ENCODE measurements at regions not wholly inside any gene's neighbourhood (a gene's known extent, or its start where the extent isn't known, plus 50 kb on each side); places are given as distances from the start of the nearest gene placed in this dataset.

DNA sequence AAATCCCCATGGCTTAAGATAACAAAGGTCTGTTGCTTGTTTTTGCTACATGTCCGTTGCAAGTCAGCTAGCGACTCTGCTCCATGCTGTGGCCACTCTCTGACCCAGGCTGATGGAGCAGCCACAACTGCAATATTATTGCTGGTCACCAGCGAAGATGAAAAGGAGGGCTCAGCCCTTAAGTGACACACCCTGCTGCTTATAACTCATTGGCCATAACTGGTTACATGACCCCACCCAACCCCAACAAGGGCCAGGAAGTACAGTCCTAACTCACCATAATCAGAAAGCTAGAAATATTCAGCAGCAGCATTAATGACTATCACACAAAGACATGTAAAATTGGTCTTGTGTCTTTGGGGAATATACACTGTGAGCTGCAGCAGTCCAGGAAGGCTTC, 224.3 kb downstream of the SOX9 start:
- Histone ChIP-seq H3K4me1 (replicated peaks in 1 of 2) (no peaks in the 10 kb centered on the region), H3K4me3 (no peak overlapping the region), H3K27me3 (peaks cover 3% of the 10 kb centered on the region), H3K27ac (no peak overlapping the region), H3K9me3 (replicated peaks in 1 of 3) (no peaks in the 10 kb centered on the region), H3K36me3 (replicated peaks in 1 of 2) (no peaks in the 10 kb centered on the region)
- DNase-seq: no peak
- TF ChIP-seq POLR2A (IDR thresholded peaks at IDR 0.05): no peak
- TF ChIP-seq, protein P1, sequence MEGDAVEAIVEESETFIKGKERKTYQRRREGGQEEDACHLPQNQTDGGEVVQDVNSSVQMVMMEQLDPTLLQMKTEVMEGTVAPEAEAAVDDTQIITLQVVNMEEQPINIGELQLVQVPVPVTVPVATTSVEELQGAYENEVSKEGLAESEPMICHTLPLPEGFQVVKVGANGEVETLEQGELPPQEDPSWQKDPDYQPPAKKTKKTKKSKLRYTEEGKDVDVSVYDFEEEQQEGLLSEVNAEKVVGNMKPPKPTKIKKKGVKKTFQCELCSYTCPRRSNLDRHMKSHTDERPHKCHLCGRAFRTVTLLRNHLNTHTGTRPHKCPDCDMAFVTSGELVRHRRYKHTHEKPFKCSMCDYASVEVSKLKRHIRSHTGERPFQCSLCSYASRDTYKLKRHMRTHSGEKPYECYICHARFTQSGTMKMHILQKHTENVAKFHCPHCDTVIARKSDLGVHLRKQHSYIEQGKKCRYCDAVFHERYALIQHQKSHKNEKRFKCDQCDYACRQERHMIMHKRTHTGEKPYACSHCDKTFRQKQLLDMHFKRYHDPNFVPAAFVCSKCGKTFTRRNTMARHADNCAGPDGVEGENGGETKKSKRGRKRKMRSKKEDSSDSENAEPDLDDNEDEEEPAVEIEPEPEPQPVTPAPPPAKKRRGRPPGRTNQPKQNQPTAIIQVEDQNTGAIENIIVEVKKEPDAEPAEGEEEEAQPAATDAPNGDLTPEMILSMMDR (IDR thresholded peaks at IDR 0.05): no peak
- WGBS, 4 donors: 88 to 100% (median 95%) methylated on average over 3 of the region's 3 CpGs
- intact Hi-C loops (cut with DNase I): no loop called here

DNA sequence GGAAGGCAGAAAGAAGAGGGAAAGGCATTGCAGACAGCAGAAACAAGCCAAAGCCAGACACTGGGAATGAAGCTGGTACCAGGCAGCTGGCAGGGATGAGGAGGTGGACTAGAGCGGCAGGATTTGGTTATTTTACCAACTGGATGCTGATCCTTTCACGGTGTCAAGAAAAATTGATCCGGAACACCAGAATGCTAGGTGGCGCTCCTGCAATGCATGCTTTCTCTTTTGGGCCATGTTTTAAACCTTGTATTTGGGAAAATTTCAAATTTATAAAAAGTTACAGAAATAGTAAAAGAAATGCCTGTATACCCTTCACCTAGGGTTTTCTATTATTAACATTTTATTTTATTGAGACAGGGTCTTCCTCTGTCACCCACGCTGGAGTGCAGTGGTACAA, 224.7 kb downstream of the SOX9 start:
- Histone ChIP-seq H3K27me3 (peaks cover 3% of the 10 kb centered on the region), H3K27ac (no peak overlapping the region), H3K9me3 (replicated peaks in 1 of 3) (no peaks in the 10 kb centered on the region), H3K4me1 (replicated peaks in 1 of 2) (no peaks in the 10 kb centered on the region), H3K36me3 (replicated peaks in 1 of 2) (no peaks in the 10 kb centered on the region), H3K4me3 (no peak overlapping the region)
- TF ChIP-seq, protein P1 (IDR thresholded peaks at IDR 0.05): no peak
- intact Hi-C loops (cut with DNase I): no loop called here
- WGBS, 4 donors: 78 to 91% (median 90%) methylated on average over 5 of the region's 5 CpGs
- DNase-seq: no peak

DNA sequence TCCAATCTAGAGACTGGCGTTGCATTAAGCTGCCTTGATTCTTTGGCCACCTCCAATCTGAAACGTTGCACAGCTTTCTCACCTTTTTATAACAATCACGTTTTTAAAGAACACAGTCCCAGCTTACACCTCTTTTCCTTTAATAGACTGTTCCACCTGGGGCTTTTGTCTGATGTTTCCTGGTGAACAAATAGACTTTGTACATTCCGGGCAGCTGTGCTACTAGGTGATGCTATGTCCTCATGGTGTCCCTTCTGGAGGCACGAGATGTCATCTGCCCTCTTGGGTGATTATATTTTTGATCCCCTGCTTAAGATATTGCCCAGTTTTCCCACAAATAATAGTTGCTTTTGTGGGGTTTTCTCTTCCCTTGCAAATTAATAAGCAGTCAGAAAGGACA, 225.5 kb downstream of the SOX9 start:
- Histone ChIP-seq H3K27me3 (peaks cover 3% of the 10 kb centered on the region), H3K4me3 (no peak overlapping the region), H3K4me1 (replicated peaks in 1 of 2) (no peaks in the 10 kb centered on the region), H3K27ac (no peak overlapping the region), H3K9me3 (replicated peaks in 1 of 3) (no peaks in the 10 kb centered on the region), H3K36me3 (replicated peaks in 1 of 2) (no peaks in the 10 kb centered on the region)
- TF ChIP-seq POLR2A (IDR thresholded peaks at IDR 0.05): no peak
- TF ChIP-seq, protein P1 (IDR thresholded peaks at IDR 0.05): no peak
- intact Hi-C loops (cut with DNase I): no loop called here
- DNase-seq: no peak
- WGBS, 4 donors: 59 to 79% (median 71%) methylated on average over 5 of the region's 5 CpGs

DNA sequence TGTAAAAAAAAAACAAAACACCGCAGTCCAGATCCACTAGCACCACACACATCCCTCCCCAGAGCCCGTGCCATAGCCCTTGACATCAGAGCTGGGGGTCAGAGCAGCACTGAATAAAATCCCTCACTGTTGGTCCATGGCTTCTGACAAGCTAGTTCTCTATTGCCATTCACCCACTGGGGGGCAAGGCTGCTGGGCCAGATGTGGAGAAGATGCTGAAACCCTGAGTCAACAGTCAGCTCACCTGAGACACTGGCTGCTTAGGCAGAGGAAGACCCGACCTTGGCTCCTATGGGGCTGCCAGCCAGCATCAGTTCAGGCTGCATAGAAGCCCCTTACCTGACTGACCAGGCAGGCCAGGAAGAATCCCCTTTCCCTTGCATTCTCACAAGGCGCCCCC, 228.2 kb downstream of the SOX9 start:
- WGBS, 4 donors: 60 to 83% (median 73%) methylated on average over 4 of the region's 4 CpGs
- intact Hi-C loops (cut with DNase I): no loop called here
- H3K9me3 ChIP-seq (replicated peaks in 1 of 3): no peaks in the 10 kb centered on the region
- no peak overlapping the region for H3K4me3 ChIP-seq
- no peaks in the 10 kb centered on the region for H3K4me1 ChIP-seq (replicated peaks in 1 of 2)
- H3K27me3 ChIP-seq: peaks cover 3% of the 10 kb centered on the region
- H3K36me3 ChIP-seq (replicated peaks in 1 of 2): no peaks in the 10 kb centered on the region
- no peak overlapping the region for H3K27ac ChIP-seq
- TF ChIP-seq, protein P1 (IDR thresholded peaks at IDR 0.05): no peak
- no peak for TF ChIP-seq POLR2A (IDR thresholded peaks at IDR 0.05)
- DNase-seq: no peak
